ENCODE measurements at regions not wholly inside any gene's neighbourhood (a gene's known extent, or its start where the extent isn't known, plus 50 kb on each side); places are given as distances from the start of the nearest gene placed in this dataset.

DNA sequence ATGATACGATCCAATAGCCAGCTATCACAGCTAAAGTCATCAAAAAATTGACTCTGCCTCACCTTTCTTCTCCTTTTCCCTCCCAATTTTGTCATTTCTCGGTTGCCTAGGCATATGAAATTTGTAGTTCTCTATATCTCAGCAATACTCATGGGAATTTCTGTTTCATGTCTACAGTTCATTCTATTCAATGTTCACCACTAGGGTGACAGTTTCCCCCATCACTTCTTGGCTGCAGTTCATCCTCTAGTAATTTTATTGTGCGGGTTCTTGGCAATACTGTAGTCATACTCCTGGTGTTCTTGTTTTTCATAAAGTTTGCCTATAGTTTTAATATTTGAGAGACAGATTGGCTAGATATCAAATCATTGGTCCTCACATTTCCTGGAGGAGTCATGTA, 872.2 kb upstream of the ID2 start:
- no peak for DNase-seq (ENCODE audit: low read depth in 2 of 2)

DNA sequence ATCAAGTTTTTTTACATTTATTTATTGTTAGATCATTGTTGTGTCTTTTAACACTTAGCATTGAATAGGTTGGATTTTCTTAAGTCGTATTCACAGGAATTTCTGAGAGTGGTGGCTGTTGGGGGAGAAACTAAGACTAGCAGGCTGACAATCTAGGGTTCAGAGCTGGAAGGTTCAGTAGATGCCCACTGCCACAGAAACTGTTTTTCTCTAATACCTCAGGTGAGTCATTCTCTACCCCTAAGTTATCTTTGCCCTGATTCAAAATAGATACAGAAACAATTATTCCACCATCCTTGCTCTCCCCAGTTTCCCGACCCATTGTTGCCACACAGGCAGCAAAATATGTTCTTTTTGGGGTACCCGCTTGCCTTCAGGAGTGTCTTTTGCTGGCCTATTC, 870.8 kb upstream of the ID2 start:
- no peak for DNase-seq (ENCODE audit: low read depth in 2 of 2)

DNA sequence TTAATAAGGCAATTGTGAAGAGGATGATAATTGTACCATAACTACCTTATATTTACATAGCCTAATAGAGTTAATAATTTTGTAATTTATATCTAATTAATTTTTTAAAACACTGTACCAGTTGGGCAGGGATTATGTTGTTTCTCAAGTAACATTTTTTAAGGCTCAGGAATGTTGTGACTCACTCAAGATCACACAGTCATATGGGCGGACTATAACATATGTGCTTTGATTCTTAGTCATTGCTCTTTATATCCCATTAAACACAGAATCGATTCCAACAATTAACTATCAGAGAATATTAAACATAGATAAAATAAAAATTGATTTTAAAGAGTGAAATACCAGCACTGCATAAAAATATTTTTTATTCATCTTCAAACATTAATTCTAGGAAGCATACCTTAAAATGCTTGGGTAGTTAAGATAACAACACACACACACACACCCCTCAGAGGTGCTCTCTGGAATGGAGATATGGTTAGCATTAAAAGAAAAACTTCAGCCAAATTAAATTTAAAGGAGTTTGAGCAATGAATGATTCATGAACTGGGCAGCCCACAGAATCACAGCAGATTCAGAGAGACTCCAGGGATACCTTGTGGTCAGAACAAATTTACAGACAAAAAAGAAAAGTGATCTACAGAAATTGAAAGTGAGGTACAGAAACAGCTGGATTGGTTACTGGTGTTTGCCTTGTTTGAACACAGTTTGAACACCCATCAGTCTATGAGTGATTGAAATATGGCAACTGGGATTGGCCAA, 869.4 kb upstream of the ID2 start:
- DNase-seq (ENCODE audit: low read depth in 2 of 2), result no peak

DNA sequence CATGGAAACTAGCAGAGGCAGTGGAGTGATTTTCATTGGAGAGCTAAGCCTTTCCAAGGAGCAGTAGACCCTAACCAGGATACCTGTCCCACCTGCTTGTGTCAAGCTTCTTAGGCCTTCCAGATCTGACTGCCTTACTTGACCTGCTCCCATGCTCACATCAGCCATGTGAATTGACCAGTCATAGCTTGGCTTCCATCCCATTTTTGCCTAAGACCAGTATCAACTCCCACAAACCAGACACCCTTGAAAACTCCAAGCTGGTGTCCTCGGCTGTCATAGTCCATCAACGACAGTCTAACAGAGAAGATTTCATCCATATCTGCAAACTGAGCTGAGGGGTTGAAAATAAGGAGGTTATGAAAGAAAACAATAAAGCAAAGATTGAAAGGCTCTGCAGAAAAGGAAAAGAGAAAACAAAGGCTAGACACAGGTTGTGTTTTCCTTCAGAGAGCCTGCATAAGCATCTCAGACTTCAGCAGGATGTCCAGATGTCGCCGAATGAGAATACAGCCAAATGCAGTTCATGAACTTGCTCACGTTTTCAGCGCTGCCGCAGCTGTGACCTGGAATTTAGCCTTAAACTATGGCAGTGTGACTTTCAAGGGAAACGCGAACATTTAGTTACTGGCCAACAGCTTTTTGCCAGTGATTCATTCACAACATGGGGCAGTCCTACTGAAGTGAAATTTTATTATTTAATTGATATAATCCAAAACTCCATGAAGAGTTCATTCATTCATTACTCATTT, 868.1 kb upstream of the ID2 start:
- DNase-seq (ENCODE audit: low read depth in 2 of 2), result no peak

DNA sequence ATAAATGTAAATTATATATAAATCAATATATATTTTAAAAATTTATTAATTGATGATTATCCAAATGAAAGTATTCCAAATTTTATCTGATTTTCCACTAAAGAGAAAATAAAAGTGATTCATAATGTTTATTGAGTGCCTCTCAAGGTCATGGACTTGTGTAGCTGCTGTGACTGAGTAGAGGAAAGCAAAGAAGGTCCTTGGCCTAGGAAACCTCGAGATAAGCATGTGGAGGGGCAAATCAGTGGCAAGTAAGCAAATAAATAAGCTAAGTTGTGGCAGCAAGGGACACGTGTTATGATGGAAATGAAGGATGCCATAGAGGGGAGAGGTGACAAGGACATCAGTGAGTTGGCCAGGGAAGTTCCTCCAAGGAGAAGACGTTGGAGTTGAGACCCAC, 866.1 kb upstream of the ID2 start:
- no peak for DNase-seq (ENCODE audit: low read depth in 2 of 2)

DNA sequence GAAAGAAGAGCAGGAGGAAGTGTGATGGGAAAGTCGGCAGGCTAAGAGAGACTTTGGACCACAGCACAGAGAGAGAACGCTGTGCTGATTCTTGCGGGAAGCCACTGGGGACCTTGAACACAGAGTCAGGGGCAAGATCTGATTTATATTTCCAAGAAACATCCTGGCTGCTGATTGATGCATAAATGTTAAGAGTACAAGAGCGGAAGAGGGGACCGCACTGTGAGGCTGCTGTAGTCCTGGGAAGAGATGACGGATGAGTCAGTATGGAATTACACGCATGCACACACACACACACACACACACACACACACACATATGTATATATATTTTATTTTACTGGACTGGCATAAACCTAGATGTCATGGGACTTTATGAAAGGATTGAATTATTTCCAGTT, 865.6 kb upstream of the ID2 start:
- no peak for DNase-seq (ENCODE audit: low read depth in 2 of 2)

DNA sequence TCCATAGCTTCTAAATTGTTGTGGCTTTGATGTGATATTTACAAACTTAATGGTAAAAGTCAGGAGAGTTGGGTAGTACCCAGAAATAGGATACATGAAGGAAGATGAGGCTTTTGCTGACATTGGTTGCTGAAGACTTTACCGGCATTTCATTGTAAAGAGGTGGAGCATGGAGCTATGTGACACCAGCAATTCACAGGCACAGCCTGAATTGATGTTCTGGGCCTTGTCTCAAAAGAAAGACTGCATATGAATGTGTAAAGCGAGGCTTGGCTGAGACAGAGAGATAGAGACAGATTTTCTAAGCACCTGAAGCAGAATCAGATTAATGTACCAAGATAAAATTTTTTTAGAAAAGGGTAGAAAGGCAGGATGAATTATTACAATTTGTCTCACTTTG, 864.9 kb upstream of the ID2 start:
- DNase-seq (ENCODE audit: low read depth in 2 of 2), result no peak

DNA sequence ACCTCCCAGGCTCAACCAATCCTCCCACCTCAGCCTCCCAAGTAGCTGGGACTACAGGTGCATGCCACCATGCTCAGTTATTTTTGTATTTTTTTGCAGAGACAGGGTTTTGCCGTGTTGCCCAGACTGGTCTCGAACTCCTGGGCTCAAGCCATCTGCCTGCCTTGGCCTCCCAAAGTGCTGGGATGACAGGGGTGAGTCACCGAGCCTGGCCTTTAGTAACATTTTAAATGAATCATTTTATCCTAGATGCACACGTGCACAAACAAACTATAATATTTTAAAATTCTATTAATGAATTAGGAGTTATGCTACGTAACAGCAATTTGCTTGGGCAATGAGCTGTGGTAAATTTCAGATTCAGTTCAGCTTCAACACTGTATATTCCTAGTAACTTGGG, 862.5 kb upstream of the ID2 start:
- no peak for DNase-seq (ENCODE audit: low read depth in 2 of 2)

DNA sequence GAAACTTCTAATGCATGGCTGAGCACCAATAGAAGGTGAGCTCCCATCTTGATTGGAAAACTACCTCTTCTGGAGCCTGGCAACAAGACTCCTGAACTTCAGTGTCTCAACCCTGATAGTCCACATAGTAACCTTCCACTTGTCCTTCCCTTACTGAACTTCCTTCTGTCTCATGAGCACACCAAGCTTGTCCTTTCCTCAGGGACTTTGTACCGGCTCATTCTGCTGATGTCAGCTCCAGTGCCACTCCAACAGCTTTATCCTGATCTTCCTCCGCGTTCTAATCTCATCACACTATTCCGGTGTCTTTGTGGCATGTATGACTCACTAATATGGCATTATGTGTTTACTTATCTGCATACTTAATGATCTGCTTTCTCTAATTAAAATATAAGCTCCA, 862.0 kb upstream of the ID2 start:
- DNase-seq (ENCODE audit: low read depth in 2 of 2), result no peak

DNA sequence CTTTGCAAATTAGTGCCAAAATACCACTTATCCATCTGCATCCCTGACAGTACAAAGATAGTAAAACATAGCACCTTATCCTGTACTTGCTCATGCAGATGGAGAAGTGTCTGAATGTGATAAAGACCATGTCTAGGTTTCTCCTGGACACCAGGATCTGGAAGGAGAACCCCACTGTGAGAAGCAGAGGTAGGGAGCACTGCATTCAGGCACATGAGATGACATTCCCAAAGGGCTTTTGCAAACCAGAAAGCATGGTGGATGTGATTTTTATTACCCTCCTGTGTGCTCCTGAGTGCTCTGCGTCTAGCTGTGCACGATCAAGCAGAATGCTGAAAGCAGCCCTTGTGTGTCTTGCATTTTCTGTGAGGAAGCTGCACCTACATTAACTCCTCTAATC, 857.6 kb upstream of the ID2 start:
- no peak for DNase-seq (ENCODE audit: low read depth in 2 of 2)

DNA sequence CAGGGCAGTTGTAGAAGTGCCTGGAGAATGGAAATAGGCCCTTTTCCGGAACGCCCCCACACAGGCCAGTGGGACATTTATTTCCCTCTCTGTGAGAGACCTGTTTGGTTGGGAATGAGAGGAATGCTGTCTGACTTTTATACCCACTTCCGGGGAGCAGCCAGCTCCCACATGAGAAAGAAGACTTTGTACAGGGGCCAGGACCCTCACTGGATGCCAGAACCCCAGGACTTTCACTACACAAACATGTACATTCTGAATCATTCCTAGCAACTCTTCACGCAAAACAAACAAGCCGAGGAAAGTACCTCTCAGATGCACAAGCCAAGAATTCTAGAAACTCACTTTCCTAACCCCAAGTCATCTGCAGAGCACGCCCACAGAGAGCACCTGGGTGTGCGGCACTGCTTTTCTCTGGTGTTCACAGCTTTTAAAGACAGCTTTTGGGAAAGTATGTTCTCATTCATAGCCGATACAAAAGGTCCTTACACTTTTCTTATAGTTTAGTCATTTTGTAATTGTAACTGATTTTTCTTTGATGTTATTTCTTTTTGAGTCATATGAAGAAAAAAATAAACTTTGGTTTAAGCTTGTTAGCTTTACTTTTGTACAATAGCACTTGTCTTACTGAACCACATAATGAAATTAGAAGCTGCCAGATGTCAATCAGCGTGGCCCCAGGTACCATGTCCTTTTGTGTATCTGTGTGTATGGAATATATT, 856.1 kb upstream of the ID2 start:
- no peak for DNase-seq (ENCODE audit: low read depth in 2 of 2)

DNA sequence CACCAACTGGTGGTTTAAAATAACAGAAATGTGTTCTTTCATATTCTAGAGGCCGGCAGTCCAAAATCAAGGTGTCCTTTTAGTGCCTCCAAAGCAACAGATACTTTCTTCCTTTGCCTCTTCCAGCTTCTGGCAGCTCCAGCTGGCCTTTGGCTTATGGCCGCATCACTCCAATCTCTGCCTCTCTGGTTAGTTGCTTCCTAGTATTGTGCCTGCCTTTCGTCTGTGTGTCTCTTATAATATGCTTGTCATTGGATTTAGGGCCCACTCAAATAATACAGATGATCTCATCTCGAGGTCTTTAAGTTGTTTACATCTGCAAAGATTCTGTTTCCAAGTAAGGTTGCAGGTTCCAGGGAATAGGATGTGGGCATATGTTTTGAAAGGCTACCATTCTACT, 855.2 kb upstream of the ID2 start:
- DNase-seq (ENCODE audit: low read depth in 2 of 2), result no peak

DNA sequence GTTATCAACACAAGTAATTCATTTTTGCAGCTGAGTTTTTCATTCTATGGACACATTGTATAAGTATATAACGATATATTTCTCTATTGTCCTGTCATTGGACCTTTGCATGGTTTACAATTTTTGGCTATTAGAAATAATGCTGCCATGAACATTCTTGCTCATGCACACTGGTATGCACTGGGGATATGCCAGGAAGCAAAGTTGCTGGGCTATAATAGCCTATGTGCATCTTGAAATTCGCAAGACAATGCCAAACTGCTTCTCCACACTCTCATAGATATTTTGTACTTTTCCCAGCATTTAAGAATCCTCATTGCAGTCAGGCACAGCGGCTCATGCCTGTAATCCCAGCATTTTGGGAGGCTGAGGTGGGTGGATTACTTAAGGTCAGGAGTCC, 852.6 kb upstream of the ID2 start:
- DNase-seq (ENCODE audit: low read depth in 2 of 2), result no peak

DNA sequence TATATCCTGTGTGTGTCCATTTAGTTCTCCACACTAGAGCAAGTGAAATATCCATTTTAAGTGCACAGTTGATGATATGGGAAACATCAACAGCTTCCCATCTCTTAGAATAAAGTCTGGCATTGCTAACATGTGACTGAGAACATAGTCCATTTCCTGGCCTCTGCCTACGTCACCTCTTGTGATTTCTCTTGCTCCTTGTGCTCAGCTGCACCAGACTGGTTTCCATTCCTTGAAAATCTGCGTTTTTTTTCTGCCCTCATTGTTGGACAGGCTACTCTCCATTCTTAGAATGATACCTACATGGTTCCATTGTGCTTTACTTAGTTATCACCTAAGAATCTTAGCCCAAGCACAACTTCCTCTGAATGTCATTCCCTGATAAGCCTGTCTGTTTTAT, 851.2 kb upstream of the ID2 start:
- DNase-seq (ENCODE audit: low read depth in 2 of 2), result no peak

DNA sequence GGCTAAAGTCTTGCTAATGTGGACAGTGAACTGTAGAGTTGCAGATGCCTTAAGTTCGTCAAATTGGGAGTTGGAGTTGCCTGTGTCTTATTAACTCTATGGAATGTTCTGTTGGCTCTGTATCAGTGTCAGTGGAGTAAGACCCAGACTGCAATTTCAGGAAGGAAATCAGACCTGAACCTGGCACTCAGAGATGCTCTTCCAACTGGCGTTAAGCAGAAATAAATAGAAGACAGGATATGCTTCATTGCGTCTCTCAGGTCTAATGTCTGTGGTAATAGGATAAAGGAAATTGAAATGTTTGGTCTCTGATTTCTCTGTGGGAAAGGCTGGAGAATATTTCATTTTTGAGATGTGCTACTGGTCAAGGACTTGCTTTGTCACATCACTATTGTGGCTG, 846.7 kb upstream of the ID2 start:
- DNase-seq (ENCODE audit: low read depth in 2 of 2), result no peak

DNA sequence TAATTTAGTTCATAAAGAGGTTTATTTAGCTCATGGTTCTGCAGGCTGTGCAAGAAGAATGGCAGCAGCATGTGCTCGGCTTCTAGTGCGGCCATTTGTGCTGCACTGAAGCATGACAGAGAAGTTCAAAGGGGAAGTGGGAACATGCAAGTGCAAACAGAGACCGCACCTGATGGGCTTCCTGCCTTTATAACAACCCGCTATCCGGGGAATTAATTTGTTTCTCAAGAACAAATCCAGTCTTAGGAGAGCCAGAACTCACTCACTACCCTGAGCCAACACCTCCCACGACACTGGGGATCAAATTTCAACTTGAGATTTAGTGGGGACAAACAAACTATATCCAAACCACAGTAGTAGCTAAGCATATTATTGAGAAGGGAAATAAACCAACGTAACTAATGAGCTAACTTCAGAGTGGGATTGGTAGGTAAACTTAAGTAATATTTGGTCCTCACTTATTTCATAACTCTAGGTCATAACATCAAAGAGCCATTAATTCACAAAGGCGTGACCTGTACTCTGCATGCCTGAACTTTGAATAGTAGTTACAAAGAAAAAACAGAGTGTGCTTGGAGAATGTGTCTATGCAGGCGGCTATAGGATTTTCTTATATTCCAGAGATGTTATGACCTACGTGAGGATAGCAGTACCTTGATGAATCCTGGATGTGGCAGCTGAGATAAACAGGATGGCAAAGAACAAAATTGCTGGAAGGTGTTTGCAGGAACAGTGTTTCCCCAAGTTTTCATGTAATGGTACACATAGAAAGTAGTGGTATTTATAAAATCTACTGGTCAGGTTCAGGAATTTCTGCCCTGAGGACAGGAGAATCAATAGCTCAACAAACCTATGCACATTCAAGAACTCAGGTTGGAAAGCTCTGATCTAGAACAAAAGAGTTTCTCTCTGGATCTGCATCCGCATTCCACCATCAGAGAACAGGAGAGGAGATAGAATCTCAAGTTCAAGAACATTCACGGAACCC, 845.9 kb upstream of the ID2 start:
- DNase-seq (ENCODE audit: low read depth in 2 of 2), result no peak

DNA sequence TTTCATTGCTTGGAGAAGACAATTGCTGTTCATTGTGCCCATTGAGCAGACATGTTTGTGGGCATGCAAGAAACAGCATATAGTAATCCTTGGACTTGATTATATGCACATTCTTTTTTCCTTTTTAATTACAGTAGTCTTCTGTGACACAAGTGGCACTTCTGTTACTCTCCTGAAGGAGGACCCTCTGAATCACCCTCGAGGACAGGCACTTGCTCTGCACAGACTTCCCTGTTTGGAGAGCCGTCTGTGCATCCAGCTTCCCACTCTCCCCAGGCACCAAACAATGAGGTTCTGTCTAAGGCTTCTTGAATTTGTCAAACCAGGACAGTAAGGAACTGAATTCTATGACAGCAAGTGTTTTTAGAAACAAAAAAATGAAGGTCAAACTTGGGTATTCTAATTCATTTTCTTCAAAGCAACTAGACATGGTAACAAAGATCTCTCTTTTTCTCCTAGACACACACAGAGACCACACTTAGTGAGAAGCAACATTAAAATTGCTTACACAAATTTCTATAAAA, 844.6 kb upstream of the ID2 start:
- DNase-seq (ENCODE audit: low read depth in 2 of 2), result no peak

DNA sequence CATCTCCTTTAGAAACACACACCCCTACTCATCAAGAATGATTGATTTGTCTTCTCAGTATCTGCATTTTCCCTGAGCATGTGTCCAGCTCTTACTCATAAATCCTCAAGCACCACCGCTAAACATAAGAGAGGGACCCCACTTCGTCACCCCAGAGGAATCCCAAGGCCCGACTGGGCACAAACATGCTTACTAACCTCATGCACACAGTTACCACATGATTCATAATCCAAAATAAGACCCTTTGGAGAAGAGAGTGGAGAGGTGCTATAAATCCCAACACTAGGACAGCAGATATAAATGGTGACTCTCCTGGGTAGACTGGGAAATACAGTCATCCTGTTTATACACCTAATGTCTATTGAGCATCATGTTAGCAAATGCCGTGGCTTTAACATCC, 843.2 kb upstream of the ID2 start:
- DNase-seq (ENCODE audit: low read depth in 2 of 2), result no peak

DNA sequence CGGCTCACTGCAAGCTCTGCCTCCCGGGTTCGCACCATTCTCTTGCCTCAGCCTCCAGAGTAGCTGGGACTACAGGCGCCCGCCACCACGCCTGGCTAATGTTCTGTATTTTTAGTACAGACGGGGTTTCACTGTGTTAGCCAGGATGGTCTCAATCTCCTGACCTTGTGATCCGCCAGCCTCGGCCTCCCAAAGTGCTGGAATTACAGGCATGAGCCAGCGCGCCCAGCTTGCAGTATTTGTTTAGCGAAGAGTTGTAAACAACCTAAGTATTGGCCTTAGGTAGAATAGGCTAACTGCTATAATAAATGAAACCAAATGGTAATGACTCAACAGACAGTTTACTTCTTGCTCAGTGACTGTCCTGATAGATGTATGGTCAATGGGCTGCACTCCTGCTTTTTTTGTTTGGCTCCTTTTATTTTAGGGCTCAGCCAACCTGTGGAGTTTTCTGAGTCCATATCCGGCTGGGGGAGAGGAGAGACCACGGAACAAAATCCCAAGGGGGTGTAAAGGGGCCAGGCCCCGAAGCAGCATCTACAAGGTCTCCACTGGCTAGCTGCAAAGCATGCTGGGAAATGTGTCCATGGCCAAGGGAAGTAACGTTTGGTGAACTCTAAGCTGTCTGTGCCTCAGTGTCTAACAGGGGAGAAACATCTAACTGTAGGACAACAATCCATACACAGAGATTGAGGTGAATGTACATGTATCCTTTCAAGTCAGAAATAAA, 841.0 kb upstream of the ID2 start:
- no peak for DNase-seq (ENCODE audit: low read depth in 2 of 2)

DNA sequence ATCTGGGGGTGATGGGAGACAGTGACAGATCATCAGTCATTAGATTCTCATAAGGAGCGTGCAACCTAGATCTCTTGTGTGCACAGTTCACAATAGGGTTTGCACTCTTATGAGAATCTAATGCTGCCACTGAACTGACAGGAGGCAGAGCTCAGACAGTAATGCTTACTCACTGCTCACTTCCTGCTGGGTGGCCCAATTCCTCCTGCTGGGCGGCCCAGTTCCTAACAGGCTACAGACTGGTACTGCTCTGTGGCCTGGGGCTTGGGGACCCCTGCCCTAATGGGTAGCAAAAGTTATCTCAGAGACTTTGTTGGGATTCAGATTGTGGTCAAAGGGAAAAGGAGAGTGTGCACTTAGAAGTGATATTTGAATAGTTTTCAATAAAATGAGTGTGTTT, 840.1 kb upstream of the ID2 start:
- no peak for DNase-seq (ENCODE audit: low read depth in 2 of 2)

DNA sequence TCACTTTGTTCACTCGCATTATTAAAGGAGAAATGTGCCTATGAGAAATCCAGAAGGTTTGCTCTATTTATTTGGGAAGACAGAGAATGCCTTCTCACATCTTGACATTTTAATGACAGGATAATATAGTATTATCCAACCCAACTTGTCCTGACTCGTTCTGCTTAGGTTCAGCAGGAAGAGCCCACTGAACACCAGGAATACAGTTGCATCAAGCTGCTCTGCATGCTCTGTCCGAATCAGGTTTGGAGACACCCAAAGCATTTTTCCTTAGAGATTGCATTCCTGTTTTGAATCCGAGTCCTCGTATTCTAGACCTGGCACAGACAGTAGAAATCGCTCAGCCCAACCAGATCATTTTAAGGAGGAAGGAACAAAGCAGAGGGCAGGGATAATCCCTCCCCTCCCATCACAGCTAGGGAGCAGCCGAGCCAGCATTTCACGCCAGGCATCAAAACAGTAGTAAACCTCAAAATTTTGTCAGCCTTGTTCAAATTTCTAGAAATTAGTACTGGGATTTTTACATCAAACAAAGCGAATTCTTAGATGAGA, 837.4 kb upstream of the ID2 start:
- no peak for DNase-seq (ENCODE audit: low read depth in 2 of 2)

Measured in activated CD8-positive, alpha-beta memory T cell treated with anti-CD3 and anti-CD28 coated beads for 4 hours (primary cell).